SK-N-SH treated with all-trans-retinoic acid at 6 μM for 48 hours (cell line): ENCODE measurements at regions not wholly inside any gene's neighbourhood (a gene's known extent, or its start where the extent isn't known, plus 50 kb on each side); places are given as distances from the start of the nearest gene placed in this dataset.

Experiments
- ATAC-seq: fragments of 200-7000 bp; cut with Tn5 transposase; 3 replicates; pipeline ENCODE4 v1.9.1; 2020; ENCODE audit warnings: mild to moderate bottlenecking, moderate library complexity
- ARNTL ChIP-seq: fragments of 450-650 bp; formaldehyde crosslinking; IDR thresholded peaks from 2 replicates; pipeline ENCODE4 v1.5.0; 2020; ENCODE audit warnings: low read depth, mild to moderate bottlenecking, moderate library complexity, borderline replicate concordance
- BACH2 ChIP-seq: fragments of 250-450 bp; sonication (Bioruptor Pico); IDR thresholded peaks from 2 replicates; pipeline ENCODE4 v1.9.0; 2021; ENCODE audit warnings: mild to moderate bottlenecking, borderline replicate concordance
- CREB5 ChIP-seq: fragments of 250-450 bp; sonication (Bioruptor Pico); IDR thresholded peaks from 2 replicates; pipeline ENCODE4 v1.5.1; 2020; ENCODE audit warnings: low read depth, mild to moderate bottlenecking, moderate library complexity
- CSDC2 ChIP-seq: fragments of 250-450 bp; sonication (Bioruptor Pico); IDR thresholded peaks from 2 replicates; pipeline ENCODE4 v1.5.0; 2020; ENCODE audit warnings: mild to moderate bottlenecking, moderate library complexity
- CSRNP3 ChIP-seq: fragments of 250-450 bp; sonication (Bioruptor Pico); IDR thresholded peaks from 2 replicates; pipeline ENCODE4 v1.5.1; 2021; ENCODE audit warnings: mild to moderate bottlenecking, moderate library complexity
- ESRRG ChIP-seq: fragments of 250-450 bp; sonication (Bioruptor Pico); IDR thresholded peaks from 2 replicates; pipeline ENCODE4 v1.6.1; 2021; ENCODE audit warnings: mild to moderate bottlenecking
- GLIS3 ChIP-seq: fragments of 250-450 bp; sonication (Bioruptor Pico); IDR thresholded peaks from 2 replicates; pipeline ENCODE4 v1.5.0; 2020; ENCODE audit warnings: mild to moderate bottlenecking, moderate library complexity
- ISL1 ChIP-seq: fragments of 250-450 bp; sonication (Bioruptor Pico); IDR thresholded peaks from 2 replicates; pipeline ENCODE4 v2.1.2; 2022; ENCODE audit warnings: mild to moderate bottlenecking, moderate library complexity
- PATZ1 ChIP-seq: fragments of 250-450 bp; sonication (Bioruptor Pico); IDR thresholded peaks from 2 replicates; pipeline ENCODE4 v1.8.0; 2020; ENCODE audit warnings: mild to moderate bottlenecking, moderate library complexity, borderline replicate concordance
- POU6F1 ChIP-seq: fragments of 250-450 bp; sonication (Bioruptor Pico); IDR thresholded peaks from 2 replicates; pipeline ENCODE4 v1.8.0; 2021; ENCODE audit warnings: low read depth, mild to moderate bottlenecking, moderate library complexity, borderline replicate concordance
- PPARA ChIP-seq: fragments of 250-450 bp; sonication (Bioruptor Pico); IDR thresholded peaks from 2 replicates; pipeline ENCODE4 v1.5.0; 2020; ENCODE audit warnings: mild to moderate bottlenecking, borderline replicate concordance
- RARB ChIP-seq: fragments of 250-450 bp; sonication (Bioruptor Pico); IDR thresholded peaks from 2 replicates; pipeline ENCODE4 v1.8.0; 2021; ENCODE audit warnings: mild to moderate bottlenecking, moderate library complexity
- SNAI2 ChIP-seq: fragments of 250-450 bp; sonication (Bioruptor Pico); IDR thresholded peaks from 2 replicates; pipeline ENCODE4 v1.5.0; 2020; ENCODE audit warnings: mild to moderate bottlenecking, moderate library complexity
- TCF4 ChIP-seq: fragments of 250-450 bp; sonication (Bioruptor Pico); IDR thresholded peaks from 2 replicates; pipeline ENCODE4 v1.8.0; 2021; ENCODE audit warnings: mild to moderate bottlenecking, moderate library complexity, borderline replicate concordance
- TOX ChIP-seq: fragments of 250-450 bp; sonication (Bioruptor Pico); IDR thresholded peaks from 2 replicates; pipeline ENCODE4 v1.8.0; 2021; ENCODE audit warnings: mild to moderate bottlenecking, moderate library complexity, borderline replicate concordance
- TSHZ2 ChIP-seq: fragments of 250-450 bp; sonication (Bioruptor Pico); IDR thresholded peaks from 2 replicates; pipeline ENCODE4 v1.5.0; 2020; ENCODE audit warnings: mild to moderate bottlenecking, moderate library complexity
- ZC3H10 ChIP-seq: fragments of 250-450 bp; sonication (Bioruptor Pico); IDR thresholded peaks from 2 replicates; pipeline ENCODE4 v1.5.1; 2021; ENCODE audit warnings: mild to moderate bottlenecking, moderate library complexity
- ZFP3 ChIP-seq: fragments of 250-450 bp; sonication (Bioruptor Pico); IDR thresholded peaks from 2 replicates; pipeline ENCODE4 v1.5.0; 2020; ENCODE audit warnings: mild to moderate bottlenecking, moderate library complexity
- ZFP30 ChIP-seq: fragments of 450-650 bp; formaldehyde crosslinking; IDR thresholded peaks from 2 replicates; pipeline ENCODE4 v1.5.0; 2022; ENCODE audit warnings: mild to moderate bottlenecking, moderate library complexity
- ZNF70 ChIP-seq: fragments of 450-650 bp; formaldehyde crosslinking; IDR thresholded peaks from 2 replicates; pipeline ENCODE4 v1.5.0; 2020; ENCODE audit warnings: mild to moderate bottlenecking, moderate library complexity
- ZNF8 ChIP-seq: fragments of 450-650 bp; formaldehyde crosslinking; IDR thresholded peaks from 2 replicates; pipeline ENCODE4 v1.5.0; 2020; ENCODE audit warnings: mild to moderate bottlenecking, moderate library complexity

- no peak for ATAC-seq
- no peak for TF ChIP-seq ARNTL
- no peak for TF ChIP-seq TSHZ2 (CRISPR knock-in tag)
- no peak for TF ChIP-seq PATZ1 (CRISPR knock-in tag)
- TF ChIP-seq TOX (CRISPR knock-in tag): no peak
- no peak for TF ChIP-seq ISL1 (CRISPR knock-in tag)
- TF ChIP-seq ZNF70 (CRISPR knock-in tag): no peak
- TF ChIP-seq POU6F1: no peak
- TF ChIP-seq RARB (CRISPR knock-in tag): no peak
- TF ChIP-seq ZFP30 (CRISPR knock-in tag): no peak
- no peak for TF ChIP-seq CREB5 (CRISPR knock-in tag)
- no peak for TF ChIP-seq GLIS3 (CRISPR knock-in tag)
- TF ChIP-seq CSRNP3: no peak
- TF ChIP-seq ZC3H10 (CRISPR knock-in tag): no peak
- no peak for TF ChIP-seq CSDC2 (CRISPR knock-in tag)
- no peak for TF ChIP-seq SNAI2 (CRISPR knock-in tag)
- no peak for TF ChIP-seq TCF4
- TF ChIP-seq PPARA: no peak
- TF ChIP-seq ZFP3 (CRISPR knock-in tag): no peak
- no peak for TF ChIP-seq ZNF8 (CRISPR knock-in tag)
- no peak for TF ChIP-seq ESRRG (CRISPR knock-in tag)
Measured at GRCh38 chr1:83115785-83116184, 883.1 kb downstream of the TTLL7 start.

GRCh38 chr1:83114136-83114834, 884.6 kb downstream of the TTLL7 start:
- TF ChIP-seq ZC3H10 (CRISPR knock-in tag): no peak
- TF ChIP-seq CREB5 (CRISPR knock-in tag): no peak
- no peak for TF ChIP-seq TOX (CRISPR knock-in tag)
- no peak for TF ChIP-seq BACH2
- TF ChIP-seq CSDC2 (CRISPR knock-in tag): no peak
- no peak for TF ChIP-seq TCF4
- no peak for TF ChIP-seq ZFP3 (CRISPR knock-in tag)
- TF ChIP-seq ARNTL: no peak
- no peak for TF ChIP-seq ESRRG (CRISPR knock-in tag)
- TF ChIP-seq ZNF8 (CRISPR knock-in tag): no peak
- TF ChIP-seq POU6F1: no peak
- no peak for ATAC-seq
